ENCODE measurements at regions not wholly inside any gene's neighbourhood (a gene's known extent, or its start where the extent isn't known, plus 50 kb on each side); places are given as distances from the start of the nearest gene placed in this dataset.

DNA sequence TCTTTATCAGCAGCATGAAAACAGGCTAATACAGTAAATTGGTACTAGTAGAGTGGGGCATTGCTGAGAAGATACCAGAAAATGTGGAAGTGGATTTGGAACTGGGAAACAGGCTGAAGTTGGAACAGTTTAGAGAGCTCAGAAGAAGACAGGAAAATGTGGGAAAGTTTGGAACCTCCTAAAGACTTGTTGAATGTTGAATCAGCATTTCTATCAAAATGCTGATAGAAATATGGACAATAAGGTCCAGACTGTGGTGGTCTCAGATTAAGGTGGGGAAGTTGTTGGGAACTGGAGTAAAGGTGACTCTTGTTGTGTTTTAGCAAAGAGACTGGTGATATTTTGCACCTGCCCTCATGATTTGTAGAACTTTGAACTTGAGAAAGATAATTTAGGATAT is 231.2 kb upstream of the KCND2 start:
- TF ChIP-seq CTCF (IDR thresholded peaks at IDR 0.05; ENCODE audit: insufficient read depth, low read depth, low read length) (no peak), EZH2 (IDR thresholded peaks at IDR 0.05; ENCODE audit: insufficient read depth, low read length) (no peak)

Data from astrocyte (in vitro differentiated cells and primary cell).